Left cardiac atrium (tissue), 4 donors: ENCODE measurements at regions not wholly inside any gene's neighbourhood (a gene's known extent, or its start where the extent isn't known, plus 50 kb on each side); places are given as distances from the start of the nearest gene placed in this dataset.
A peak's percentile ranks its signal among the peaks of the same experiment; 100 is the strongest.

Experiments
- ATAC-seq, 2 donors: fragments of 200-7000 bp; cut with Tn5 transposase; one replicate each; pipeline ENCODE4 v1.9.1; 2020; ENCODE audit warnings: mild to moderate bottlenecking in 2 of 2, moderate library complexity in 2 of 2
- DNase-seq: peaks from one replicate; pipeline ENCODE4 v3.0.0-alpha.2; 2020
- intact Hi-C, 2 donors: fragments of 100-400 bp; cut with DNase I; formaldehyde crosslinking; loops; one replicate each; pipeline versions ENCODE4 v1.14.1 to v1.15.1; 2022 to 2023
- donor health status: DM: no; HTN: yes; CAD: no.
- donor health status: DM: no; HTN: yes; CAD: no; lungs with severe emphysema.
- donor health status: DM: yes; HTN: yes; CAD: no.
- donor health status: Dilated cardiomyopathy.

GRCh38 chr19:31223740-31224534 lies 125.3 kb downstream of the TSHZ3 start:
- ATAC-seq: no peak
- intact Hi-C loops: no loop called here
- DNase-seq: no peak

GRCh38 chr19:31220540-31220939 lies 128.7 kb downstream of the TSHZ3 start:
- intact Hi-C loops: no loop called here
- DNase-seq (no peak), ATAC-seq (no peak)

GRCh38 chr19:31214997-31215396 lies 134.2 kb downstream of the TSHZ3 start:
- ATAC-seq (no peak), DNase-seq (no peak)
- intact Hi-C loops: no loop called here

- ATAC-seq: peak; percentile 82 to 89
- intact Hi-C loops: no loop called here
- peak; percentile 57 for DNase-seq
Measured at GRCh38 chr19:31214086-31214485, 135.2 kb downstream of the TSHZ3 start.

- intact Hi-C loops: no loop called here
- DNase-seq: no peak
- no peak for ATAC-seq
Measured at GRCh38 chr19:31211088-31211487, 138.1 kb downstream of the TSHZ3 start.

GRCh38 chr19:31205887-31206518 lies 143.2 kb downstream of the TSHZ3 start:
- ATAC-seq: no peak
- intact Hi-C loops: no loop called here
- DNase-seq: no peak

GRCh38 chr19:31204115-31204514 lies 145.1 kb downstream of the TSHZ3 start:
- ATAC-seq (no peak), DNase-seq (no peak)
- intact Hi-C loops: no loop called here

GRCh38 chr19:31185261-31185660 lies 164.0 kb downstream of the TSHZ3 start:
- no peak for DNase-seq
- intact Hi-C loops: no loop called here
- ATAC-seq: no peak

- intact Hi-C loops: no loop called here
- ATAC-seq (no peak), DNase-seq (no peak)
Measured at GRCh38 chr19:31181535-31181934, 167.7 kb downstream of the TSHZ3 start.

- no peak for DNase-seq
- no peak for ATAC-seq
- intact Hi-C loops: no loop called here
Measured at GRCh38 chr19:31180907-31181306, 168.3 kb downstream of the TSHZ3 start.

GRCh38 chr19:31179471-31179852 lies 169.8 kb downstream of the TSHZ3 start:
- DNase-seq (no peak), ATAC-seq (no peak)
- intact Hi-C loops: no loop called here

- no peak for DNase-seq
- ATAC-seq: no peak
- intact Hi-C loops: no loop called here
Measured at GRCh38 chr19:31178833-31179470, 170.3 kb downstream of the TSHZ3 start.

GRCh38 chr19:31177246-31177645 lies 172.0 kb downstream of the TSHZ3 start:
- ATAC-seq: no peak
- no peak for DNase-seq
- intact Hi-C loops: no loop called here

GRCh38 chr19:31175564-31176348 lies 173.5 kb downstream of the TSHZ3 start:
- intact Hi-C loops: no loop called here
- DNase-seq (no peak), ATAC-seq (no peak)

GRCh38 chr19:31174948-31175347 lies 174.3 kb downstream of the TSHZ3 start:
- intact Hi-C loops: no loop called here
- ATAC-seq: peak in 1 of 2 donors; percentile 27
- no peak for DNase-seq

- DNase-seq (no peak), ATAC-seq (no peak)
- intact Hi-C loops: no loop called here
Measured at GRCh38 chr19:31173991-31174390, 175.2 kb downstream of the TSHZ3 start.

GRCh38 chr19:31171936-31172335 lies 177.3 kb downstream of the TSHZ3 start:
- intact Hi-C loops: no loop called here
- no peak for ATAC-seq

GRCh38 chr19:31170046-31170445 lies 179.2 kb downstream of the TSHZ3 start:
- intact Hi-C loops: no loop called here
- ATAC-seq (no peak), DNase-seq (no peak)

More at GRCh38 chr19:31171936-31172335, 177.3 kb downstream of the TSHZ3 start:
- no peak for DNase-seq

GRCh38 chr19:31168106-31168625 lies 181.1 kb downstream of the TSHZ3 start:
- intact Hi-C loops: no loop called here
- DNase-seq (no peak), ATAC-seq (no peak)

GRCh38 chr19:31167690-31168089 lies 181.5 kb downstream of the TSHZ3 start:
- intact Hi-C loops: no loop called here
- ATAC-seq: no peak
- no peak for DNase-seq
